T1000 (cell line): ENCODE measurements at regions not wholly inside any gene's neighbourhood (a gene's known extent, or its start where the extent isn't known, plus 50 kb on each side); places are given as distances from the start of the nearest gene placed in this dataset.
"Not testable (repeated sequence)": the region's sequence is repeated elsewhere in the genome, so short reads cannot be mapped to it uniquely, and the experiment has no call there.

Source experiments
- DNase-seq: peaks from one replicate; lab custom pipeline; 2025; ENCODE audit warnings: mixed read lengths; lab: John Stamatoyannopoulos, UW

DNA sequence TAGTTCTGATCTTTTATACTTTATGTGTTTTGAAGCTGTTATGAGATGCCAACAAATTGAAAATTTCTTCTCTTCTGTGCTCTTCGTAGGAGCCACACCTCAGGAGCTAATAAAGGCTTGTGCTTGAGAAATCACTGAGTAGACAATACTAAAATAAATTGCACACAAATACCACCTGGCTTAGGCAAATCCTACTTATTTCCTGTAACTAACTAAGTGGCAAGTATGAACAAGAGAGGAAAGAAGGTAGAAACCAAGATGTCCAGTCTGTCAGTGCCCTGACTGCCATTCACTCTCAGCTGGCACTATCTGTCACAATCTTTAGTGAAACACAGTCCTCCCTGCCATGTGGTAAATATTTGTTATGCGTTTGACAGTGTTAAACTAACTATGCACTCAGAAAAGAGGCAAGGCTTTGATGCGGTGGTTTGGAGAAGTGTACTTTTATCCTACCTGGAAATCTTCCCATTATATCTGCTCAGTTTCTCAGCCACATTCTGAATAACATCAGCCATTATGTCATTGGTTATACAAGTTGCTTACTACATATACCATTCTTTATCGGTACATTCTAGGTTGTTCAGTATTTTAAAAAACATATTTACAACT lies 293.4 kb upstream of the VWC2 start:
- no peak for DNase-seq

DNA sequence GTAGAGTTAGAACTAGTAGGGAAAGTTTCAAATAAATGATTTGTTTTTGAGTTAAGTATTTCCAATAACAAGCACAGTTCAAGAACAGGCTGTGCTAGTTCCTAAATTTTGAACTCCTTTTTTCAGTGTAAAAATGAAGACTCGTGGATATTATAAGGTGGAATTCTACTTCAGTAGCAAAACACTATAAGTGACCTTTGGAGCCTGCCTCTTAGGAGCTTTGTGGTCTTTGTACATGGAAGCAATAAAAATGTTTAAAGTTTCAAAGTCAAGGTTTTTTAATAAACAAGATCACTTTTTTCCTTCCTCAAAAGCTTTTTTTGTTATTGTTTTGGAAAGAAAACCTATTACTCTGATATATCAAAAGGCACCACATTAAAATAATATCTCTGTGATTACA lies 292.4 kb upstream of the VWC2 start:
- no peak for DNase-seq

DNA sequence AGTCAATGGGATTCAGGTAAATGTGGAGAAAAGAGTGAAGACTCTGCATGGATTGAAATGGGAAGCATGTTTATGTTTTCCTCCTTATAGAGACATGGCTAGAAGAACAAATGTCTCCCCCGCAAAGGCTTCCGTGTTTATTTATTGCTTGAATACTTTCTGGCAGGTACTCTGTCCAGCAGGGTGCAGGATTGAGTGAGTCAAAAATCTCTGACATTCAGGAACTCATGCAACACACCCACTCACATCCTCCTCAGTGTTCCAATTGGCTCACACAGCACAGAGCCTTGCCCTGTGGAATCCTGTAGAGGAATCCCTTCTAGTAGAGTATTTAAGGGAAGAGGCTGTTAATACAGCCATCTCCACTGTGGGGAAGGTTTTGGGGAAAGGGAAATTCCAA lies 290.3 kb upstream of the VWC2 start:
- no peak for DNase-seq

DNA sequence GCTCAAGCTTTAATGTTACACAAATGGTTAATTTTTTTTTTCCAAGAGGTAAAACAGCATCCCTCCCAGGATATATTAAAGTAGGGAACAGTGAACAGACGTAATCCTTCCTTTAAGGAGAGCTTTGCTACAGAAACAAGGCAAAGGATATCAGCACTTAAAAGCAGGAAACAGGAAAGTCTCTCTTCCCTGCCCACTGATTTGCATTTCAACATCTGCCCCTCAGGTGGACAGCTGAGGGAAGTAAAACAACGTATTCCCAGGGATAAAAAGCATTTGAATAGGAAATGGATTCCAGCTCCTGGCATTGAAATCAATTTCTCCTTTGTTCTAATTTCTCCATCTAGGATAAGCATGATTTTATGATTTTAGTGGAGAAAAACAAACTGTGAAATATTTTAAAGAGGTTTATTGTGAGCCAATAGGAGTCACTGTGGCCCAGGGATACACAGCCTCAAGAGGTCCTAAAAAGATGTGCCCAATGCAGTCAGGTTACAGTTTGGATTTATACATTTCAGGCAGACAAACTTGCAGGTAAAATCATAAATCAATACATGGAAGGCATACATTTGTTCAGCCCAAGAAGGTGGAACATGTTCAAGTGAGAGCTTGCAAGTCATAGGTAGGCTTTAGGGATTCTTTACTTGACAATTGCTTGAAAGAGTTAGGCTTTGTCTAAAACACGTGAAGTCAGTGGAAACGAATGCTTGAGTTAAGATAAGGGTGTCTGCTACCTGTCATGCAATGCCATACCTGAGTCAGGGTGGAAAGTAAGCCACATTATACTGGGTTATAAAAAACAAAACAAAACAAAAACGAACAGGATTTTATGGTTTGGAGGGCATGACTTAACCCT lies 286.2 kb upstream of the VWC2 start:
- no peak for DNase-seq

DNA sequence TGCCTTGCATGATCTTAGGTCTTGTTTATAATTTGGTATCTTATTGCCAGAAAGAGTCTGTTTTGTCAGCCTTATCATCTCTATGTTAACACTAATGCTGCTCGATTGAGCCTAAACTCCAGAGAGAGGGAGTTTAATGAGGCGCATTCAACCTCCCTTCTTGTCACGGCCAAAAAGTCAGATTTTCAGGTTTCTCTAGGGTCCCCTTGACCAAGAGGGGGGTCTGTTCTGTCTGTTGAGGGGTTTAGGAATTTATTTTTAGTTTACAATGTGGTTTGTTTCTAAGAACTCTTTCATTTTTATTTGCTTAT lies 285.7 kb upstream of the VWC2 start:
- no peak for DNase-seq

DNA sequence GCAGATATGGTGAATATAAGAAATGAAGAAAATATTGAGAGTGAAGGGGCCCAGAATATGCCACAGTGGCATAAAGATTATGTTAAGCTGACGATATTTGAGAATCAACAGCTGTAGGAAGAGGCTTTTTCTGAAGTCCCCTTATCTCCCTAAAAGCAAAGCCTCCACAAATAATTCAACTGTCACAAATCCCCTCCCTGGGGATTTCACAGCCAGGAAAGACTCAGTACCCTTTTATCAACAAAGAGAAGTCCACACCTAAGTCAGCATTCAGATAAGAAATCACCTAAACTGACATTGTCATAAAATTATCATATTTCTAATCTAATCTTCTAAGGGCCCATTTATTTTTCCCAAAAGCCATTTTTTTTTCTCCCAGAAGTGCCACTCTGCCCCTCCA lies 284.9 kb upstream of the VWC2 start:
- no peak for DNase-seq

DNA sequence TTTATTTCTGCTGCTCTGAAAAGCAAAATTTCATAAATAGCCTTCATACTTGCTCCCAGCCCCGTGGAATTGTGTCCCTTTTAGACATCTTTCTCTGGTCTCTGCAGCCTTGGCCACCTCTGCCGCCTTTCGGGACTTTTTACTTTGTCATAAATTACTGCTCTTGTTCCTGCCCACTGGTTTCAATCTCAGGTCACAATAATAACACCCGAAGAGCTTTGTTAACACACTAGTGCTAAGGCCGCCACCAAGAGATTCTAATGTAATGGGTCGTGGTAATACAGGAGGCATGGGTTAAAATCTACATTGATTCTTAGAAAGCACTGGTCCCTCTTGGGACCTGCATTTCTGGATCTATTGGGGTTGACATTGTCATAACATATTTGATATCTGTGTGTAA lies 276.0 kb upstream of the VWC2 start:
- DNase-seq, result no peak

DNA sequence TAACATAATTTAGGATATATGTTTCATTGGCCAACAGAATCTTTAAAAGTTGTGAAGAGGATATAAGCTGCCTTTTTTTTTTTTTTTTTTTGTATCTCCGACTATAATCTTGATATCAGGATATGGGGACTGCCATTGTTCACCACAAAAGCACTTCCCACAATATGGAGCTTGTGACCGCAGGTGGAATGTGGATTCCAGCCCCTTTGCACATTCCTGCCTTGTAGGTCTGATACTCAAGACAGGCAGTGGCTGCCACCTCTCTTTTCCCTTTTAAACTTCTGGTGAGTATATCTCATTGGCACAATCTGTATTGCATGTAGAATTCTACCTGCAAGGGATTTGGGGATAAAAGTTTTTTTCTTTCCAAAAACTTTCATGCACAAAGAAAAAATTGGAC lies 272.7 kb upstream of the VWC2 start:
- DNase-seq, result no peak

DNA sequence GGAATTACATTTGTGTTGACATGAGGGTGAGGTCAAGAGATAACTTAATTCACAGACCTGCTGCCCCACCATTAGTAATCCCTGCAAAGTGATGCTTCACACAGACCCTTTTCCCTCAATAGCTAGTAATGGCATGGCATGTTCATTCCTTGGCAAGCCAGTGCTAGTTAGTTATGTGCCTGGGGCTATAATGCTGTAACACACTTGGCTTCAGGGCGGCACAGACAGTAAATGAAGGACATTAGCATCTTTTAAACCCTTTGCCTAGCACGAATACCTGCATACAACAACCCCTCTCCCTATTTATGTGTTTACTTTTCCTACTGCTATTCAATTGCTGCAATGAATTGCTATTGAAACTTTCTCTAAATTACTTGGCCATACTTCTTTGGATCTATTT lies 266.2 kb upstream of the VWC2 start:
- not testable (repeated sequence) for DNase-seq

DNA sequence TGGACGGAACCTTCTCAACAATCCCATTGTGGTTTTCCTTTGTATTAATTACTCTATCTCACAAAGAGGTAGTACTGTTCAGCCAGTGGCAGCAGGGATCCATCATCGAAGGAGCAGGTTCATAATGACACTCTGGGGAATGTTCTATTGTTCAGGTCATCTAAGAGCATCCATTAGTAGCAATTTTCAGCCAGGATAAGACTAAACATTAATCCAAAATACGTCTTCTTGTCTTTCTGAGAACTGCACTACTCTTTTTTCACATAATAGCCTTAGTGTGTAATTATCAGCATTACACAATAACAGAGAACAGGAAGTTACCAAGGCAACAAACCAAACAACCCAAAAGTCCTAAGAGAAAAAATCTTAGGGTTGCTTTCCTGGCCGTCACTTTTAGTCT lies 259.5 kb upstream of the VWC2 start:
- no peak for DNase-seq

DNA sequence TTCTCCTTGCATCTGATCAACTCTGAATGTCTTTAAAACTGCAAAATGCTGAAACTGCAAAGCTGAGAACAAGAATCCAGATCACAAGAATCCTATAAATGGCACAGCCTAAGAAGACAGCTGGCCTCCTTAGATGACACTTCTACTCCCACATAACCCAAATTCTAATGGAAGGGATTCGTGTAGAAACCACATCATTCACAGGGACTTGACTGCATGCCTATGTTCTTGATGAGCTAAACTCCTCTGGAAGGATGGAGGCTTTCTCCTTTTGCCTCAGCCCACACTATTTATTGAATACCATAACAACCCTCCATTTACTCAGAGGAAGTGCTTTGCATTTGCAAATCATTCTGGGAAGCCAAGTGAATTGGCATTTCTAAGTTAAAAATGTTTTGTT lies 252.5 kb upstream of the VWC2 start:
- no peak for DNase-seq

DNA sequence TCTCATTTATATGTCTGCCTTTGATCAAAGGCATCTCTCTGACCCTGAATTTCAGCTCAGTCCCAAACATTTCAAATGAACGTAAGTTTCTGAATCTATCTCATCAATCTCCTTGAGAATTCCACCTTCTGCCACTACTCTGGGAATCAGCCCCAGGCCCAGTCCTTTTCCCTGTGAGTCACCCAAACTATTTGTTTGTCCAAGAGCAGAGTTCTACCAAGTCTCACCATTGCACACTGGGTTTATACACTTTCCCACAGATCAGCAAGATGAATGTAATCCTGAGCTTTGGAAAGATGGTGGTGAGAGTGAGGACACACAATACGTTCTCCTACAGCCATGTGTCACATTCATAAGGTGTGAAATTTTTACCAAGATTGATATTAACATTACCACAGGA lies 251.3 kb upstream of the VWC2 start:
- DNase-seq, result peak; percentile 7

DNA sequence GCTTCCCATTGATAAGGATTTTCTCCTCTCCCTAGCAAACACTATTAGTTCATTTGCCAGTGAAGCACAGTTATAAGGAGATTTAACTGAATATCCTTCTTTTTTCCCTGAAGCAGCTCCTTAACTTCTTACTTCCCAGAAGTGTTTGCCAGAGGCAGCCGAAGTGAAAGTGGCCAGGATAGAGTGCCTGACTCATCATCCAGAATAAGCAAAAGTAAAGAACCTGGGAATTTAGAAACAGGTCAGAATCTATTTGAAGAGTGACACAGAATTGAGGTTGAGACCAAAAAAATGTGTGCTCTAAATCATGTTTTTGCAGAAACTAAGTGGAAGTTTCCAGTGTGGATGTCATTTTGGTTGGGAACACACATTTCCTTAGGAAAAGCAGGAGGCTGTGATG lies 249.6 kb upstream of the VWC2 start:
- no peak for DNase-seq

DNA sequence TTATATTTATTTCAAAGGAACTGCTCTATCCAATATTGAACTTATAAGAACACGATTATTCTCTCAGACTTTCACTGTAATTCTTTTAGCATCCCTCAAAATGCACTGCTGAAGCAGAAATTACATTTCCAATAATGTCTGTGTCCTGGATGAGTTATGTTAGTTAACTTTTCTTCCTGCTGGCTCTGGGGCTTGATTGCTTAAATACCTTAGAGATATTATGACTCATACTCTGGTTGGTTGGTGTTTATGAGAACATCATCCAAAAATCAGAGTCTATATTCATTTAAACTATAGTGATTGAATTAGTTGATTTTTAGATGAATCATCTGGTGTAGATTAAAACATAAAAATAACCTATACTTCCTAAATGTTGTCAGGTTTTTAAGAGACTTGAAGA lies 246.3 kb upstream of the VWC2 start:
- no peak for DNase-seq

DNA sequence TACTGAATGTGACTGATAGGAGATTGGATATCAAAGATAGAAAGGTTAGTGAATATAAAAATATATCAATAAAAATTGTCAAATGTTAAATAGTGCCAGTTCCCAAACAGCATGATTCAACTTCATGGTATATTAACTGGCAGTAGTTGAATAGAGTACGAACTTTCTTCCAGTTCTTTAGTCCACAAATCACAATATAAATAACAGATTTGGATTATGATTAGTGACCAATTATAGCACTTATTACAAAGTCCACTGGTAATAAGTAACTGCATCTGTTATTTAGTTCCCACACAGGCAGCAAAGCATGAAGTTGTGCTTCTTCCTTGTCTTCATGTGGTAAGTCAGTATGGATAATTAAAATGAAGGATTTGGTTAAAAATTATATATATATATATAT lies 243.0 kb upstream of the VWC2 start:
- DNase-seq, result no peak

DNA sequence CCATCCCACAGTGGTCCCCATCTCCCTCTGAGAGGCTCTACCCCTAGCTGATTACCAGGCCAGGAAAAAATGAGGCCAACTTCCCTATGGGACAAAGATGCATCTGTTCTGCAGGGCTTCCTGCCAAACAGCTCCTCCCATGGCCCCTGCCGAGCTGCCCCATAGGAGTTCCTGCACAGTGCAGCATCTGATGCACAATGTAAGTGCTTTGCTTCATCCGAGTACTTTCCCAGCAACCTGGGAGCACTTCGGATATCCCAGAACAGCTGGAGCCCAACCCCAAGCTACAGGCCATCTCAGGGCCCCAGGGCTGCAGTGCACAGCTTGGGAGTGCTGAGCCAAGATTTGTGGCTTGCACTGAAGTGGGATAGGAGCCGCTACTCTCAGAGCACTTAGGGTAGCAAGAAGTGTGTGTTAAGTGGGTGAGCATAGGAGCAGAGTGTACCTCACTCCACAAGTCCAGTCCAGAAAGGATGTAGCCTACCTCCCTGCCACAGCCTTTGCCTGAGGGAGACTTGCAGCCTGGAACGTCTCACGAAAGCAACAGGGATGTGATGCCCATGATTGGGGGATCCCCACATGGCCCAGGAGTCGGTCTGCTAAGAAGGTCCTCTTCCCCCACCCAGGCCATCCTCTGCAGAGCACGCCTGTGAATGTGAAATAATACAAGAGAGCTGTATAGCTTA lies 209.6 kb upstream of the VWC2 start:
- DNase-seq, result no peak

DNA sequence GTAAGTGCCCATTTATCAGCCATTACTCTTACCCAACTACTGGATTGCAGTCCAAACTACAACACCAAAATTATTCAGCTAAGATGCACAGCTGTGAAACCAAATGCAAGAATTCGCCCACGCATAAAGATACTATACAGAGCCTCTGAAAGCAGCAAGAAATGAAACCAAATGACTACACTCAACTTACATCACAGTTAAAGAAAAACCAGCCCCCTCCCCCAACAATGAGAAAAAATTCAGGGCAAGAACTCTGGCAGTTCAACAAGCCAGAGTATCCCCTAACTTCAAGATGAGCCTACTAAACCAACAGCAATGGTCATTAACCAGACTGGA lies 209.1 kb upstream of the VWC2 start:
- DNase-seq, result no peak

DNA sequence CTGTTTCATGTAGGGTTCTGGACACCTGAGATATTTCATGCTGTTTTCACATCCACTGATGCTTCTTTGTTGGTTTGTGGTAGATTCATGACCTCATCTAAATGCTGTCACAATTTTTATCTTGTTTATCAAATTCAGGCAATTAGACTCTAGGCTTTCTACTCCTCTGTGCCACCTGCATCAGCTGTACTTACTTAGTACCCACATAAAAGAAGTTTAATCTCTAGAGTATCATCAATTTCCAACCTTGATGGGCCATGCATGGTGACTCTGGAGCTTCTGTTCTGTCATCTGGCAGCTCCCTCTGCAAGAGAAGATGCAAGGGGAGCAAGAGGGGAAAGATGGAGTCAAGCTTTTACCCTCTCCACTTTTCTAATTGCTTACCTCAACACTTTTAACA lies 195.9 kb upstream of the VWC2 start:
- no peak for DNase-seq

DNA sequence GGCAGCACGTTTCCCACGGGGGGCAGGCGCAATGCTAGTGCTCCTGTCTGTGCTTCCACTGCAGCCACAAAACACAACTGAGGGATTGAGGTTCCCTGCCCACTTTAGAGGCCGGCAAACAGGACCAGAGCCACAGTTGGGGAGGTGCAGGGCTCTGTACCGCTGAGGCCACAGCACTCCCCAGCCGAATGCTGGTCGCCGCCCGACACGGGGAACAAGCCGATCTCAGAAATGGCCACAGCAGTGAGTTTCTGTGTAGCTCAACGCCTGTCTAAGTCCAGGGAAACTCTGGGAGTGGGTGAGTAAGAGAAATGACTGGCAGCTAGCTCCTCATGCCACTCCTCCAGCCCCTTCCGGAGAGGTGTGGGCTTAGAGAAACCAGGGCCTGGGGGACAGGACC lies 194.0 kb upstream of the VWC2 start:
- no peak for DNase-seq

DNA sequence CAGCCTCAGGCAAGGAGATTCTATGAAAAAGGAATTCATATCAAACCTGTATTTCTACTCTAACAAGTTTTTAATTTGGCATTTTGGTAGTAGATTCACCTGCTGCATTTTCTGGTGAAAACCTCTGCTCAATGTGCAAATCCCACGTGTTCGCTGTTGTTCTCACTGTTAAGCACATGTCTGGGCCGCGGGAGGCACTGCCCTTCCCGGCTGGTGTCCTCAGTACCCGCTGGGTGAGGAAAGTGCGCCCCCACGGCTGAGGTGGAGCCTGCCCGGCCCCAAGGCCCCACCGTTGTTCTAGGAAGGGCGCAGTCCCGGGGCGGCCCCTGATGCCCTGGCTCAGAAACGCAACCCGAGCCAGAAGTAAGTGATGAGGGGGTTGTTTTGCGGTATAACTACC lies 193.4 kb upstream of the VWC2 start:
- DNase-seq, result no peak

DNA sequence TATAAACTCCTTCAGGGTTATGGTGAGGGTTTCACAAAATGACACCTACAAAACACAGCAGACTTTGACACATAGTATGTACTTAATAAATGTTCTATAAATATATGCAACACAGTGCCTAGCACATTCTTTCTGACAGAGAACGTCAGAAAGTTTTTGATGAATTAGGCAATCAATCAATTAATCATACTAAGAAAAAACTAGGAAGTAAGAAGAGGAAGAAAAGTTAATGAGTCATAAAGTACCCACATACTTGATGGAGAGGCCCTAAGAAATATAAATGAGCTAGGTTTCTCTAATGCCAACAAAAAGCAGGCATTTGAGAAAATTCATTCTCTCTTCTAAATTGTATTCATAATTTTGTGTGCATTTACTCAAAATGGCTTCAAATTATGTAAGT lies 192.7 kb upstream of the VWC2 start:
- no peak for DNase-seq

DNA sequence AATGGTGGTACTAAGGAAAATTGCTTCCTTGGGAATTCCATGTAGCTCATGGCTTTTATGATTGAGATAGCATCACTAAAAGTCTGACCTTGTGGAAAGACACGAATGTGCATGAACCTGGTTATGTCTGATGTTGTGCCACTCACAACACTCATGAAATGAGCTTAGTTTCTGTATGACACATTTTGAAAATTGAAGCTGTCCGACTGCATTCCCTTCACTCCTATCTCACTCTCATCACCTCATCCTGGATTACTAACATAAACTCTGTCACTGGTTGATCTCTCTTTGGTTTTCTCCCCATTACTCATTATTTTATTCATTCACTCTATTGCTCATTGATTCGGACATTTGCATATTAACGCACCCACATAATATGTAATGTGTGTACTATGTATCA lies 190.0 kb upstream of the VWC2 start:
- DNase-seq, result no peak

DNA sequence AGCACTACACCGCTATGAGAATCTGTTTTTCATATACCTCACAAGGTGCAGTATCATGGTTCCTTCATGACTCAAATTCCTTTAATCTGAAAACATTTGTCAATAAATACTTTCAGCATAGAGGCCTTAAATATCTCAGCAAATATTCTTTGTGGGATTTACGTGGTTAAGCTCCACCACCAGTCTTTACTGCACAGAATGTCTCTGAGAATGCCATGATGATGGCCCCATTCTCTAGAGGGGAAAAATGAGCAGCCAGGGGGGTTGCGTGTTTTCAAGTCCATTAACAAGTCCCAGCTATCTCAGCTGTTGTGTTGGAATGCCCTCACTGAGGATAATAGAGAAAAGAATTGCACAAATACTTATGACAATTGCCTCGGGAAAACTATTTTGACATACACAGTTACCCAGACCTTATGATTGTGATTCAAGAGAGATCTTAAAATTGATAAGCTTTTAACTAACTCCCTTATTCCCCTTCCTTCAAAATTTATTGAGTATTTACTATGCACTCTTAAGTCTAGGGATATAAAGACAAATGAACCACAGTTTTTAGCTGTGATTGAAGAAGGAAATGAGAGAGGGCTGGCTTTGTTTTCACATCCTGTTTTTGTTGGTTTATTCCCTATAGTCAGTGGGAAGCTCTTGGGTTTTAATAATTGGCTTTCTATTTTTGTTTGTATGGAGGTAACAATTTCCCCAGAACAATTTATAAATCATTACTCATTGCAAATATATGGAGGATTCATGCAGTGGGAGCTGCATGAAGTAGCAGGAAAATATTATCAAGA lies 176.5 kb upstream of the VWC2 start:
- DNase-seq, result no peak
